H1 (cell line): ENCODE measurements at regions not wholly inside any gene's neighbourhood (a gene's known extent, or its start where the extent isn't known, plus 50 kb on each side); places are given as distances from the start of the nearest gene placed in this dataset.

Experiments used
- CTCF ChIA-PET: fragments of 300-600 bp; sonication (Branson Sonifier 250); formaldehyde crosslinking; loops from one replicate; lab custom pipeline; 2021; ENCODE audit not compliant: partially characterized antibody; lab: Charles Lee
- POLR2A ChIA-PET: fragments of 300-600 bp; sonication (Branson Sonifier 250); formaldehyde crosslinking; loops from one replicate; lab custom pipeline; 2021; ENCODE audit warnings: inconsistent platforms; ENCODE audit not compliant: partially characterized antibody; lab: Charles Lee
- DNase-seq, 2 experiments: peaks; one replicate each; pipeline versions ENCODE4 v3.0.0 to v3.0.0-alpha.2; 2010 to 2022; ENCODE audit warnings: low spot score in 2 of 2, low read depth in 1 of 2, mixed read lengths in 1 of 2
- FAIRE-seq: peaks from 2 replicates; lab custom pipeline; 2011; peaks lifted over from hg19 to GRCh38; lab: Jason Lieb, UNC
- H2AFZ ChIP-seq: 2 replicates; pipeline ENCODE4 v1.8.1; 2012; ENCODE audit warnings: low read length, inconsistent platforms
- H2AK5ac ChIP-seq: 2 replicates; pipeline ENCODE4 v1.6.1; 2013; ENCODE audit warnings: low read depth, low read length
- H2BK120ac ChIP-seq: replicated peaks from 2 replicates; pipeline ENCODE3; 2013; ENCODE audit warnings: low read depth, low read length, inconsistent platforms
- H2BK12ac ChIP-seq: 2 replicates; pipeline ENCODE4 v1.6.1; 2013; ENCODE audit warnings: low read depth, low read length
- H2BK15ac ChIP-seq: 2 replicates; pipeline ENCODE4 v1.6.1; 2013; ENCODE audit warnings: low read length
- H2BK20ac ChIP-seq: 2 replicates; pipeline ENCODE4 v1.6.1; 2013; ENCODE audit warnings: low read length
- H2BK5ac ChIP-seq: 2 replicates; pipeline ENCODE4 v1.6.1; 2013; ENCODE audit warnings: low read depth, low read length
- H3K14ac ChIP-seq: 2 replicates; pipeline ENCODE4 v1.6.1; 2013; ENCODE audit warnings: inconsistent platforms; ENCODE audit not compliant: insufficient read length
- H3K18ac ChIP-seq: 2 replicates; pipeline ENCODE4 v1.6.1; 2013; ENCODE audit warnings: low read length; ENCODE audit errors: extremely low read depth
- H3K23ac ChIP-seq: 2 replicates; pipeline ENCODE4 v1.6.1; 2013; ENCODE audit warnings: inconsistent platforms; ENCODE audit not compliant: insufficient read length
- H3K23me2 ChIP-seq: 2 replicates; pipeline ENCODE4 v1.6.1; 2013; ENCODE audit warnings: low read depth, low read length
- H3K27ac ChIP-seq: 2 replicates; pipeline ENCODE4 v1.6.1; 2011; ENCODE audit warnings: low read depth, low read length, inconsistent platforms
- H3K27me3 ChIP-seq, 4 experiments: replicated peaks in 1 of 4; 1 replicate in 1 of 4; 2 replicates in 3 of 4; pipeline versions ENCODE4 v1.6.1 to v1.8.1; 2011 to 2013; ENCODE audit warnings: low read length in 3 of 4, mild to moderate bottlenecking in 3 of 4, inconsistent platforms in 2 of 4, mixed read lengths in 2 of 4, moderate library complexity in 1 of 4; ENCODE audit not compliant: control insufficient read depth in 3 of 4, insufficient read depth in 3 of 4; ENCODE audit errors: extremely low read depth in 1 of 4
- H3K36me3 ChIP-seq, 4 experiments: 2 replicates each; pipeline versions ENCODE4 v1.6.1 to v1.8.1; 2011 to 2013; ENCODE audit warnings: mild to moderate bottlenecking in 4 of 4, low read length in 3 of 4, moderate library complexity in 2 of 4, control low read depth in 1 of 4, inconsistent platforms in 1 of 4; ENCODE audit not compliant: insufficient read depth in 4 of 4, control insufficient read depth in 2 of 4
- H3K4ac ChIP-seq: replicated peaks from 2 replicates; pipeline ENCODE3; 2013; ENCODE audit warnings: low read length, low read depth, mixed read lengths, inconsistent platforms; ENCODE audit not compliant: insufficient read length
- H3K4me1 ChIP-seq, 4 experiments: replicated peaks in 1 of 4; 1 replicate in 1 of 4; 2 replicates in 3 of 4; pipeline versions ENCODE4 v1.6.1 to v1.8.1; 2011 to 2013; ENCODE audit warnings: low read length in 3 of 4, inconsistent platforms in 2 of 4, mixed read lengths in 1 of 4; ENCODE audit not compliant: insufficient read depth in 4 of 4, control insufficient read depth in 3 of 4
- H3K4me2 ChIP-seq, 2 experiments: 2 replicates each; pipeline versions ENCODE4 v1.6.1 to v1.8.1; 2011 to 2013; ENCODE audit warnings: low read depth in 2 of 2, low read length in 2 of 2, control low read depth in 1 of 2, inconsistent platforms in 1 of 2, mild to moderate bottlenecking in 1 of 2; ENCODE audit not compliant: insufficient read depth in 1 of 2
- H3K4me3 ChIP-seq, 4 experiments: fragments of 200-600, 300-600 bp in 1 of 4; sonication (generic), shearing (Covaris generic), sonication (Bioruptor Twin) in 1 of 4; 2 replicates each; pipeline versions ENCODE4 v1.5.1 to v1.8.1; 2011 to 2016; ENCODE audit warnings: low read length in 4 of 4, low read depth in 3 of 4, control low read depth in 2 of 4, inconsistent platforms in 2 of 4, mild to moderate bottlenecking in 2 of 4, mixed read lengths in 1 of 4, moderate library complexity in 1 of 4; ENCODE audit not compliant: insufficient read depth in 2 of 4; ENCODE audit errors: extremely low read depth in 1 of 4
- H3K56ac ChIP-seq: replicated peaks from 2 replicates; pipeline ENCODE3; 2013; ENCODE audit warnings: low read depth, mild to moderate bottlenecking, mixed read lengths, low read length, inconsistent platforms; ENCODE audit not compliant: insufficient read length
- H3K79me1 ChIP-seq: 2 replicates; pipeline ENCODE4 v1.6.1; 2013; ENCODE audit warnings: low read depth, low read length, control low read depth
- H3K79me2 ChIP-seq, 2 experiments: 2 replicates each; pipeline versions ENCODE4 v1.6.1 to v1.8.1; 2012 to 2013; ENCODE audit warnings: low read length in 2 of 2, mild to moderate bottlenecking in 2 of 2, inconsistent platforms in 1 of 2; ENCODE audit not compliant: insufficient read depth in 2 of 2, control insufficient read depth in 1 of 2
- H3K9ac ChIP-seq, 4 experiments: replicated peaks in 1 of 4; 1 replicate in 1 of 4; 2 replicates in 3 of 4; pipeline versions ENCODE4 v1.6.1 to v1.8.1; 2011 to 2013; ENCODE audit warnings: low read depth in 3 of 4, low read length in 3 of 4, control low read depth in 2 of 4, mild to moderate bottlenecking in 2 of 4, moderate library complexity in 2 of 4, inconsistent platforms in 1 of 4; ENCODE audit errors: extremely low read depth in 1 of 4
- H3K9me3 ChIP-seq, 2 experiments: 2 replicates each; pipeline versions ENCODE4 v1.6.1 to v1.8.1; 2012 to 2013; ENCODE audit warnings: mild to moderate bottlenecking in 2 of 2, moderate library complexity in 2 of 2, control low read depth in 1 of 2, inconsistent platforms in 1 of 2, low read depth in 1 of 2, low read length in 1 of 2, mixed read lengths in 1 of 2; ENCODE audit not compliant: insufficient read depth in 2 of 2
- H4K20me1 ChIP-seq, 2 experiments: replicated peaks in 1 of 2; 2 replicates each; pipeline versions ENCODE3 to v1.8.1; 2011 to 2013; ENCODE audit warnings: inconsistent platforms in 2 of 2, low read length in 2 of 2, mild to moderate bottlenecking in 1 of 2; ENCODE audit not compliant: insufficient read depth in 2 of 2, control insufficient read depth in 1 of 2
- H4K5ac ChIP-seq: 2 replicates; pipeline ENCODE4 v1.6.1; 2013; ENCODE audit warnings: low read length, low read depth, mixed read lengths, inconsistent platforms; ENCODE audit not compliant: insufficient read length
- H4K8ac ChIP-seq: 2 replicates; pipeline ENCODE4 v1.8.0; 2013; ENCODE audit warnings: mild to moderate bottlenecking, moderate library complexity, low read length, inconsistent platforms; ENCODE audit not compliant: insufficient read depth; ENCODE audit errors: extremely low read depth
- H4K91ac ChIP-seq: replicated peaks from 2 replicates; pipeline ENCODE3; 2013; ENCODE audit warnings: low read length, mixed read lengths, inconsistent platforms; ENCODE audit not compliant: insufficient read length
- ATF3 ChIP-seq: IDR thresholded peaks from 2 replicates; pipeline ENCODE4 v1.6.1; 2011; ENCODE audit warnings: low read depth, mild to moderate bottlenecking, low read length; ENCODE audit not compliant: insufficient read depth
- CHD1 ChIP-seq: IDR thresholded peaks from 2 replicates; pipeline ENCODE4 v1.6.1; 2012; ENCODE audit warnings: low read depth, low read length, improper control_type of control experiment
- JUND ChIP-seq: IDR thresholded peaks from 2 replicates; pipeline ENCODE4 v1.6.1; 2011; ENCODE audit warnings: mild to moderate bottlenecking, improper control_type of control experiment, low read length
- NRF1 ChIP-seq: IDR thresholded peaks from 2 replicates; pipeline ENCODE4 v1.6.1; 2011; ENCODE audit warnings: mild to moderate bottlenecking, low read depth, low read length, improper control_type of control experiment
- USF2 ChIP-seq: IDR thresholded peaks from 2 replicates; pipeline ENCODE4 v1.6.1; 2011; ENCODE audit warnings: low read length, improper control_type of control experiment
- WGBS, 2 experiments: shearing (Covaris generic) in 1 of 2; methylation state at CpG; one replicate each; pipeline versions ENCODE4 v1.1.6 to v1.1.7; 2013 to 2015; ENCODE audit warnings: low lambda C conversion rate in 2 of 2, mixed read lengths in 2 of 2, inconsistent platforms in 1 of 2, low coverage in 1 of 2, missing lambda C conversion rate in 1 of 2; ENCODE audit not compliant: insufficient replicate concordance in 2 of 2, insufficient coverage in 1 of 2, insufficient read length in 1 of 2; ENCODE audit errors: extremely low coverage in 1 of 2, missing lambda C conversion rate in 1 of 2; 5-methylcytosine and 5-hydroxymethylcytosine counted together

GRCh38 chr6:128659878-128660622, 139.7 kb upstream of the PTPRK start:
- Histone ChIP-seq H3K4me2 (no peak overlapping the region), H3K27me3 (no peaks in the 10 kb centered on the region), H3K23ac (no peak overlapping the region), H3K79me1 (no peaks in the 10 kb centered on the region), H4K5ac (no peak overlapping the region), H2BK20ac (no peak overlapping the region), H3K14ac (no peak overlapping the region), H3K36me3 (no peaks in the 10 kb centered on the region), H2BK120ac (no peak overlapping the region), H3K4me3 (no peak overlapping the region), H3K9ac (no peak overlapping the region), H3K23me2 (no peaks in the 10 kb centered on the region), H2BK5ac (no peak overlapping the region), H2BK15ac (no peak overlapping the region)
- 97% methylated on average over 5 of the region's 5 CpGs; no CpG with 5 or more reads in 1 of the 2 experiments for WGBS, 2 experiments
- DNase-seq: no peak
- TF ChIP-seq CHD1 (no peak), NRF1 (no peak), JUND (no peak), USF2 (no peak), ATF3 (no peak)
- TF ChIP-seq, all 59 proteins: peak for 0
- H2AFZ ChIP-seq: no peak overlapping the region
- H4K91ac ChIP-seq: no peak overlapping the region
- H3K79me2 ChIP-seq: no peaks in the 10 kb centered on the region
- no peak overlapping the region for H3K56ac ChIP-seq
- H4K8ac ChIP-seq: no peak overlapping the region
- H3K4ac ChIP-seq: no peak overlapping the region
- no peaks in the 10 kb centered on the region for H3K4me1 ChIP-seq
- ChIA-PET POLR2A (no interaction called here), CTCF (no interaction called here)
- H4K20me1 ChIP-seq: no peaks in the 10 kb centered on the region
- no peaks in the 10 kb centered on the region for H3K9me3 ChIP-seq
- no peak overlapping the region for H2BK12ac ChIP-seq
- no peak overlapping the region for H3K18ac ChIP-seq
- H3K27ac ChIP-seq: no peak overlapping the region
- no peak overlapping the region for H2AK5ac ChIP-seq
- FAIRE-seq: no peak
